Hematopoietic multipotent progenitor cell treated with erythropoietin and hydrocortisone succinate and interleukin-3 and kit ligand, for 6 days (in vitro differentiated cells): ENCODE measurements at regions not wholly inside any gene's neighbourhood (a gene's known extent, or its start where the extent isn't known, plus 50 kb on each side); places are given as distances from the start of the nearest gene placed in this dataset.
"Not testable (repeated sequence)": the region's sequence is repeated elsewhere in the genome, so short reads cannot be mapped to it uniquely, and the experiment has no call there.

Source experiments
- DNase-seq: peaks from one replicate; pipeline ENCODE4 v3.0.0-alpha.2; 2015

DNA sequence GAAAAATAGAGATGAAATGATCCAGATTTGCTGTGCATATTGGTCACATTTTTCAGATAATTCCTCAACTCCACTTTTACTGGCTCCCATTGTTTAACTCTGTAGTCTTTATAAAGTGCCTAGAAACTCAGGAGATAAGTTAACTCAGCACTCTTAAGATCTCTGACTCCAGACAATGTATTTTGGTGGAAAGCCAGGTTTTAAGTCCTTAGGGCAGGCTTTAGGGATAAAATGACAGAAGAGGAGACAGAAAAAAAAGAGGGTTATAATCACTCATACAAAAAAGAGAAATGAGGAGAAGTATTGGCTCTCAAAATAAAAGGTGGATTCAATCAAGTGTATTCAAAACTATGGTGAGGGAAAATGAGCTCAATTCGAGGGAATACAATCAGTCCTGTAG lies 674.8 kb upstream of the INTU start:
- no peak for DNase-seq

DNA sequence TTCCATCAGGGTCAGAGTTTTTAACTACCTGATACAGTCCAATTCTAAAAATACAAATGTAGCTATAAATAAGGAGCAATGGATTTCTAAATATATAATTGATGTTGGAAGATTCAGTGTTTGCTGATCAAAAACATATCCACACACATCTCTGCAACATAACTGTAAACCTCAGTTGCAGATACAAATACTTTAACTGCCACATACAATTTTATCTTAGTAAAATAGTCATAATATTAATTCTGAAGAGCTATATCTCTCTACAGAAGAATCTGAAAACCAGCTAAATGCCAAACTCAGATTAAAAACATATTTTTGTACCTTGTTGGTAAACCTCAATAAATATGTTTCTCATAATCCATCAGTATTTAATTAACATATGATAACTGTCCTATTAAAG lies 674.3 kb upstream of the INTU start:
- DNase-seq, result no peak

GRCh38 chr4:126959056-126959745 lies 673.6 kb upstream of the INTU start:
- DNase-seq, result no peak

GRCh38 chr4:126960760-126961159 lies 672.0 kb upstream of the INTU start:
- DNase-seq, result no peak

DNA sequence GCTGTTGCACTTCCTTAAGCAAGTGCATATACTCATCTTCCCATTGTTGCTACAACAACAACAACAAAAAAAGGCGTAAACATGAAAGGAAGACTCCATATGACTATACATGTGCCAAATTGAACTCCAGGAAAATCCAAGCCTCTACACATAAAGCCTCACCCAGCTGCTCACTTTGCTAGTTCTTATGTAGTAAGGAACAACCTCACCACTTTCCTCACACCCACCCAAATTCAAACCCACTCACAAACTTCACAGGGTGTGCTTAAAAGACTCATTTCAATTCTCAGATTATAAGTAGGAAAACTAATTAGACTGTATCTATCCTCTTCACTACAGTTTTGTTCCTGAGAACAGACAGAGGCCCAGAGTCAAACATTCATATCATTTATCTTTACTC lies 671.1 kb upstream of the INTU start:
- no peak for DNase-seq

- no peak for DNase-seq
Observed at GRCh38 chr4:126965877-126966276, 666.9 kb upstream of the INTU start.

DNA sequence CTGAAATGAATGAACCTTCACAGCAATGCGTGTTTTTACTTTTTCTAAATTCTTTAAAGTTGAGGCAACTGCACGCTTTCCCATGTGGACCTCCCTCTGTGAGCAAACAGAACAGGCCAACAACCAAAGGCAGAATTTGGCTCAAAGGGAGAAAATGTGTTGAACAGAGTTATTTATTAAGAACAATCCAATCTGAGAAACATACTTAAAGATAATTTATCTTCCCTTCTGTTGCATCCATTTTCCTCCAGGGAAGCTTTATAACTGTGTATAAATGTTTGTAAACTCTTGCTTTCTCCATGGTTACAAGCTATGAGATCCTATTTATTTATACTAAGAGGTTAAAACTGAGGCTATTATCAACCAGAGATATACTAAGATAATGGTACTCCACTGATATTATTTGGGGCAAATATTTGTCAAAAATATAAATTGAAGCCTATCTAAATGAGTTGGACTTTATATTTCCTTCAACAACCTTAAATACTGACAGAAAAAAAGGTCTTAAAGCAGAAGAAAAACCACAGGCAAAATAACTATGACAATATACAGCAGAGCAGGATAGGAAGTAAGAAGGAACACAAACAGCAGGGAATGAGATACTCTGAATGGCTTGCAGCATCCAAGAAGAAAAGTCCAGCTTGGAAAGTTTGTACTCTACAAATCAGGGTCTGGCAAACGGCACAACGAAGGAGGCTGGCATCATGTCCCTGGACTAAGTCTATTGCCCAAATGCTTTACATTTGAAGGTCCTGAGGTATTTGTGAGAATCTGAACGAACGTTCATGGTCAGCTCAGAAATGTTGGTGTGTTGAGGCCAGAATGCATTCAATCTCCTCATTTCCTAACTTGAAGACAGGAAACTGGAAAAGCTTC lies 663.2 kb upstream of the INTU start:
- DNase-seq, result no peak

GRCh38 chr4:126973201-126973600 lies 659.6 kb upstream of the INTU start:
- DNase-seq, result no peak

DNA sequence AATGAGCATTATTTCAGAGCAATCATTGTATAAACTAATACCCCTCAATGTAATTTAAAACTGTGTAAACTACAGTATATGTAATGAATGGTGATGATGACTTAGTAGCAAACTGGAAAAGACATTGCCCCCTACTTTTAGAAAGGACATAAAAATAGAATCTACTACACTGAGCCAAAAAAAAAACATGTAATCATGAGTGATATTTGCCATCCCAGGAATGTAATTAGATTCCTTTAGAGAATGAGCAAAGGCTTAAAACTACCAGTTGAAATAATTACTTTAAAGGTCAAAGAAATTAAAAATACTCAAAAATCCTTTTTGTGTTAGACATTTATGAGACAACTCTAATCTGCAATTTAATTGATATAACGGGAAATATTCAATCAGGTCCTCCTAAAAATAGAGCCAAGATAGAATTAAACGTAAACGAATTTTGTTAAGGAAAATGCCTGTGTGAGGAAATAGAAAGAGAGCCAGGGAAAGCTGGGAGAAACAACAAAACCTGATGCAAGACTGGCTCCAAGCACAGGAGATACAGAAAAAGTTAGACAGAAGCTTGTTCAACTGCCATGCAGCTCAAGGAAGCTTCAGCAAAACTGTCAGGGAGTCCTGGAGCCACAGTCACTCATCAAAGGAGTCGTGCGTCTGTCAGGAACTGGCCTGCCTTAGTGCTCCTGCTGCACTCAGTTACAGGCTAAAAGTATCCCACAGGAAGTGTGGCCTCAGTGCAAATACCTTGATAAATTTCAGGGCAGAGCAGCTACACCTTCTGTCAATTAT lies 655.7 kb upstream of the INTU start:
- DNase-seq, result no peak

DNA sequence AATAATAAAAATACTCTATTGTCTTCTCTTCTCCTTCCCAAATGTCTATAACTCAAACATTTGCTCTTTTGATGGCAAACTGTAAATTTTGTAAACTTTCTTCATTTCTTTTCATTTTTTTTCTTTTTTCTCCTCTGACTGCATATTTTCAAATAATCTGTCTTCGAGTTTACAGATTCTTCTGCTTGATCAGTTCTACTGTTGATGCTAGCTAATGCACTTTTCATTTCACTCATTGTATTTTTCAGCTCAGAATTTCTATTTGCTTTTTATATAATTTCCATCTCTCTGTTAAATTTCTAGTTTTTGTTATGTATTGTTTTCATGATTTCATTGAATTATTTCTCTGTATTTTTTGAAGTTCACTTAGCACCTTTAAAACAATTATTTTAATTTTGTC lies 646.8 kb upstream of the INTU start:
- DNase-seq, result no peak

DNA sequence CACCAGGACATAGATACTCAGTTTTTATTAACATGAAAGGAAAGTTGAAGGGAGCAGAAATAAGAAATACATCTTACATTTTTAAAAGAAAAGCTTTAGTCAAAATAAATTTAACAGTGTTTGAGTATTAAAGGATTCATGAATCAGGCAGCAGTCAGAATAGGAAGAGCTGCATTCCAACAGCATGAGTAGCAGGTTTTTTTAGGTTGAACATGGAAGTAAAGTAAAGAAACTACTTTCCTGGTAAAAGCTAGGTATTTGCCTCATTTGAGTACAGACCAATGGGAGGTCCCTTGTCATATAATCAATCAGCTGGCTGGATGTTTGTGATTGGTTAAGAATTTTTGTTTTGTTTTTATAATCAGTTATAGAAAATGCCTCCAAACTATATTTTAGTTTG lies 645.9 kb upstream of the INTU start:
- DNase-seq, result no peak

- no peak for DNase-seq
Observed at GRCh38 chr4:126991965-126992364, 640.8 kb upstream of the INTU start.

DNA sequence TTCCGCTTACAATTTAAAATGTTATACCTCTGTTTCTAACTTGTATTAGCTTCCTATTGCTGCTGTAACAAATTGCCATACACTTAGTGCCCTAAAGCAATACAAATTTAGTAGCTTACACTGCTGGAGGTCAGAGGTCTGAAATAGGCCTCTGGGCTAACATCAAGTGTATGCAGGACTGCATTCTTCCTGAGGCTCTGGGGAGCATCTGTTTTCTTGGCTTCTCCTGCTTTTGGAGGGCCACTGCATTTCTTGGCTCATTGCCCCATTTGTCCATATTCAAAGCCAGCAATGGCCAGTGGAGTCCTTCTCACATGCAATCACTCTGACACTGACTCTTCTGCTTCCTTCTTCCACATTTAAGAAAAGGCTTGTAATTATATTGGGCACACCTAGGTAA lies 639.8 kb upstream of the INTU start:
- no peak for DNase-seq

DNA sequence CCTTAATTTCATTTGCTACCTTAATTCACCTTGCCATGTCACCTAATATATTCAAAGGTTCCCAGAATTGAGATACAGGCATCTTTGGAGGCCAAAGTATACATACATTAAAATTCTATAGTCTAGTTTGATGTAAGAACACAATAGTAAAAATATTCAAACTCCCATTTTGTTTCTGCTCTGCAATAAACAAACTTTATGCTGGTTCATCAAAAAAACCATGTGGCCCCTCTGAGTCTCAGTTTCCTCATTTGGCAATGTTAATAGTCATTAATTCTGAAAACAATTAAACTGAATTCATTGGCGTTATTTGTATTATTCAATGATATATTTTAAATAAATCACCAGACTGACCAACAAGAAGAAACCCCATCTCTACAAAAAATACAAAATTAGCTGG lies 639.4 kb upstream of the INTU start:
- no peak for DNase-seq

DNA sequence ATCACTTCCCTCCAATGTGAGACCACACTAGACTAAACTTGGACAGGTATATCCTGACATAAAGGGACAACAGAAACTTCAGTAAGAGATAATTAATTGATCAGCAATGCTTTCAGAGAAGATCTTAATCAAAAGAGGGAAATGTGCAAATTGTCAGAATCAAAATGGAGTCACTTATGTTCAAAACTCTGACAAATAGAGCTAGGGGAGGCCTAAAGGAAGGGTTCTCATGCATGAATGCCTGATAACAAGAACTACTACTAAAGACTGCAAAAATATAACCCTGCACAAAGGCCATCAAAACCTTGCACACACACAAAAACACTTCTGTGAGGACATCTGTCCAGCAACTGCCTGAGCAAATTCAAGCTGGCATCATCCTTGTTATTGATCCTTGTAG lies 637.5 kb upstream of the INTU start:
- DNase-seq, result no peak

- no peak for DNase-seq
Observed at GRCh38 chr4:127000110-127000509, 632.6 kb upstream of the INTU start.

DNA sequence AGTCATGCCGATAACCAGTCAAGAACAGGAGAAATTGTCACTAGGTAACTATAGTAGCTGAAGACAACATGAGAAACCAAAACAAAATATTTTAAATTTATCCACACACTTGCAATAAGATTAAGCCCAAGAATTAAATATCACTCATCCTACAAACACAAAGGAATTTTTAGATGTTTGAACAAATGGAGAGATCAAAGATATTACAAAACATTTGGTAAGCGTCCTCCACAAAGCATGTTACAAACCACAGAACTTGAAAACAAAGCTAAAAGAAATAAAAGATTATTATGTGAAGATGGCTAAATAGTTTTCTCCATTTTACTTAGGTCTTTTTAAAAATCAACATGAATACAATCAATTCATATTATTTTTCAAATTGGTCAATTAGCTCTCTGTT lies 631.9 kb upstream of the INTU start:
- no peak for DNase-seq

GRCh38 chr4:127001933-127002332 lies 630.8 kb upstream of the INTU start:
- DNase-seq, result no peak

- DNase-seq, result no peak
Observed at GRCh38 chr4:127006446-127006877, 626.3 kb upstream of the INTU start.

DNA sequence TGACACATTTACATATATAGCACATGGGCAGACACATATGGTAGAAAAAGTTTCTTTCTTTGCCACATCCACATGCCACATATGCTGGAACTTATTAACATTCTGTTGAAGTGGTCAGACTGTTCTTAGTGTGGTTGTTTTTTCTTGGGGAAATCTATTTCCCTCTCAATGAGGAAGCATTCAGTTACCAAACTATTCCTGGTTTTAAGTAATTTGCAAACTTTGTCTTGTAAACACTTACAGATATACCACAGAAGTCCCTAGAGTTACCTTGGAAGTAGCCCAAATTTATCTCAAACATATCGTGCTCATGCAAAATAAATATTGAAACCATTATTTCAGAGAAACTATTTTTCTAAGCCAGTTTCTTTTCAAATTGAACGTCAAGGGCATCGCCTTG lies 625.5 kb upstream of the INTU start:
- no peak for DNase-seq

- no peak for DNase-seq
Observed at GRCh38 chr4:127012549-127012948, 620.2 kb upstream of the INTU start.

GRCh38 chr4:127015667-127016117 lies 617.1 kb upstream of the INTU start:
- DNase-seq, result no peak

DNA sequence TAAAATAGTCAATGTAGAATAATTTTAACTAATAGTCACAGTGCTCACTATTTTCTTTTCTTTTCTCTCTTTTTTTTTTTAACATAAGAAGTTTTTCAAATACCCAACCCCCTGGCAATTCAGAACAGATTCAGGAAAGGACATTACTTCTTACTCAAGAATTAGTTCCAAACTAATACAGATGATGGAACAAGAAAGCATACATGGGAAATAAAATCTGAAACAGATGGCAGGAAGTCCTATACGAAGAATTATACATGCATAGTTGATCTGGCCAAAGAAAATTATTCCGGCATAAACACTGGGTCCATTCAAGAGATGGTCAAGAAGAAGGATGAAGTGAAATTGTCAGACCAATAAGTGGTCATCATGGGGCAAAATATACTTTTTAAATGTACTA lies 614.4 kb upstream of the INTU start:
- no peak for DNase-seq

DNA sequence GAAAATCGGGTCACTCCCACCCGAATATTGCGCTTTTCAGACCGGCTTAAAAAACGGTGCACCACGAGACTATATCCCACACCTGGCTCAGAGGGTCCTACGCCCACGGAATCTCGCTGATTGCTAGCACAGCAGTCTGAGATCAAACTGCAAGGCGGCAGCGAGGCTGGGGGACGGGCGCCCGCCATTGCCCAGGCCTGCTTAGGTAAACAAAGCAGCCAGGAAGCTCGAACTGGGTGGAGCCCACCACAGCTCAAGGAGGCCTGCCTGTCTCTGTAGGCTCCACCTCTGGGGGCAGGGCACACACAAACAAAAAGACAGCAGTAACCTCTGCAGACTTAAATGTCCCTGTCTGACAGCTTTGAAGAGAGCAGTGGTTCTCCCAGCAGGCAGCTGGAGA lies 611.9 kb upstream of the INTU start:
- not testable (repeated sequence) for DNase-seq
